Naive thymus-derived CD4-positive, alpha-beta T cell (primary cell): ENCODE measurements at regions not wholly inside any gene's neighbourhood (a gene's known extent, or its start where the extent isn't known, plus 50 kb on each side); places are given as distances from the start of the nearest gene placed in this dataset.

Source experiments
- ATAC-seq: fragments of 150-1000 bp; cut with Tn5 transposase; 2 replicates; pipeline ENCODE4 v1.10.0; 2021; ENCODE audit warnings: mild to moderate bottlenecking, moderate library complexity
- CTCF ChIA-PET: fragments of 350-600 bp; sonication (Branson Sonifier 250); formaldehyde crosslinking; loops from one replicate; lab custom pipeline; 2021; ENCODE audit warnings: antibody characterized with exemption; lab: Charles Lee
- POLR2A ChIA-PET: fragments of 350-600 bp; sonication (Branson Sonifier 250); formaldehyde crosslinking; loops from one replicate; lab custom pipeline; 2021; ENCODE audit warnings: antibody characterized with exemption, inconsistent platforms; lab: Charles Lee
- DNase-seq, 9 donors: peaks; one replicate each; pipeline versions ENCODE4 v3.0.0 to v3.0.0-alpha.2; 2020 to 2022; ENCODE audit warnings: mixed read lengths in 1 of 9
- H3K27ac ChIP-seq: one replicate; pipeline ENCODE4 v1.7.0; 2013; ENCODE audit warnings: mild to moderate bottlenecking, low read depth, low read length, moderate library complexity
- H3K27me3 ChIP-seq, 2 donors: one replicate each; pipeline ENCODE4 v1.7.0; 2013; ENCODE audit warnings: low read length in 2 of 2, mild to moderate bottlenecking in 2 of 2, moderate library complexity in 2 of 2; ENCODE audit not compliant: control insufficient read depth in 2 of 2, insufficient read depth in 2 of 2
- H3K36me3 ChIP-seq, 3 experiments: 1 replicate in 2 of 3; 2 replicates in 1 of 3; pipeline ENCODE4 v1.7.0; 2013; ENCODE audit warnings: low read length in 3 of 3, mild to moderate bottlenecking in 3 of 3, moderate library complexity in 1 of 3; ENCODE audit not compliant: insufficient read depth in 3 of 3, control insufficient read depth in 2 of 3
- H3K4me1 ChIP-seq, 2 donors: one replicate each; pipeline ENCODE4 v1.7.0; 2013; ENCODE audit warnings: low read length in 2 of 2, mild to moderate bottlenecking in 2 of 2, moderate library complexity in 1 of 2; ENCODE audit not compliant: control insufficient read depth in 2 of 2, insufficient read depth in 2 of 2
- H3K4me3 ChIP-seq: 2 replicates; pipeline ENCODE4 v1.7.0; 2013; ENCODE audit warnings: mild to moderate bottlenecking, low read length
- H3K9me3 ChIP-seq, 3 experiments: 1 replicate in 2 of 3; 2 replicates in 1 of 3; pipeline ENCODE4 v1.7.0; 2013; ENCODE audit warnings: low read length in 3 of 3; ENCODE audit not compliant: control insufficient read depth in 2 of 3
- H3K27ac Mint-ChIP-seq, 9 donors: one replicate each; pipeline ENCODE4 v1.8.0; 2020 to 2022; ENCODE audit warnings: mixed read lengths in 9 of 9, mild to moderate bottlenecking in 8 of 9, moderate library complexity in 5 of 9, inconsistent platforms in 2 of 9
- H3K27me3 Mint-ChIP-seq, 5 donors: one replicate each; pipeline ENCODE4 v1.8.0; 2021 to 2022; ENCODE audit warnings: mixed read lengths in 5 of 5, mild to moderate bottlenecking in 1 of 5
- H3K36me3 Mint-ChIP-seq, 5 donors: one replicate each; pipeline ENCODE4 v1.8.0; 2020 to 2022; ENCODE audit warnings: mixed read lengths in 5 of 5, mild to moderate bottlenecking in 3 of 5, inconsistent platforms in 1 of 5
- H3K4me1 Mint-ChIP-seq, 7 donors: one replicate each; pipeline ENCODE4 v1.8.0; 2020 to 2022; ENCODE audit warnings: mixed read lengths in 7 of 7, mild to moderate bottlenecking in 3 of 7, inconsistent platforms in 1 of 7
- H3K4me3 Mint-ChIP-seq, 10 donors: one replicate each; pipeline ENCODE4 v1.8.0; 2020 to 2022; ENCODE audit warnings: mild to moderate bottlenecking in 10 of 10, mixed read lengths in 10 of 10, moderate library complexity in 6 of 10, inconsistent platforms in 2 of 10
- H3K9me3 Mint-ChIP-seq, 11 donors: one replicate each; pipeline ENCODE4 v1.8.0; 2020 to 2022; ENCODE audit warnings: mixed read lengths in 11 of 11, mild to moderate bottlenecking in 4 of 11, inconsistent platforms in 1 of 11, moderate library complexity in 1 of 11
- intact Hi-C, 2 donors: fragments of 100-400 bp; cut with micrococcal nuclease; formaldehyde crosslinking; loops; one replicate each; pipeline ENCODE4 v1.15.1; 2023

DNA sequence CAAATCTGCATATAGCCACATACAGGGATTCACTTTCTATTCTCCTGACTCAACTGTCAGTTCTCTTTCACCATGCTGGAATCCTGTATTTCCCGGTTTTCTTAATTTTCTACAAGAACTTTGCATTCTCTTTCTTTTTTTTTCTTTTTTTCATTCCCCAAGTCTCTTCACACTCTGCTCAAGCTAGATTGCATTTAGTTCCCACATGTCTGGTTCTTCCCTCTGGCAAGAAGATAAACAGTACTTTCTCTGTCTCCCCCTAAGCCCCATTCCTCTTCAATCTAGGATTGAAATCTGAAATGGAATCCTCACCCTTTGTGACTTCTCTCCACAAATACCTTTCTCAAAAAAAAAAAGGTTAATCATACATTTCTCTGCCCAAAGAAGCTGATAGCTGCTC lies 64.2 kb upstream of the SLC12A2 start:
- Mint-ChIP-seq H3K27ac (no peak overlapping the region), H3K4me3 (no peak overlapping the region), H3K4me1 (peaks cover 0 to 3% (median 0%) of the 10 kb centered on the region in 7 donors), H3K9me3 (peaks cover 0 to 5% (median 0%) of the 10 kb centered on the region in 11 donors), H3K27me3 (no peaks in the 10 kb centered on the region), H3K36me3 (peaks cover 0 to 25% (median 14%) of the 10 kb centered on the region in 5 donors)
- Histone ChIP-seq H3K4me1 (no peaks in the 10 kb centered on the region), H3K27me3 (no peaks in the 10 kb centered on the region), H3K4me3 (no peak overlapping the region), H3K27ac (no peak overlapping the region), H3K9me3 (no peaks in the 10 kb centered on the region), H3K36me3 (peaks cover 0 to 4% (median 0%) of the 10 kb centered on the region in 3 experiments)
- ChIA-PET POLR2A (no interaction called here), CTCF (no interaction called here)
- ATAC-seq (no peak), DNase-seq (no peak)
- intact Hi-C loops = no loop called here

GRCh38 chr5:128020012-128020411 lies 63.6 kb upstream of the SLC12A2 start:
- no peaks in the 10 kb centered on the region for H3K27me3 ChIP-seq
- intact Hi-C loops = no loop called here
- ChIA-PET CTCF (no interaction called here), POLR2A (no interaction called here)
- no peaks in the 10 kb centered on the region for H3K4me1 Mint-ChIP-seq
- DNase-seq (no peak), ATAC-seq (no peak)
- peaks cover 3 to 31% (median 18%) of the 10 kb centered on the region in 5 donors for H3K36me3 Mint-ChIP-seq
- peaks cover 0 to 5% (median 0%) of the 10 kb centered on the region in 11 donors for H3K9me3 Mint-ChIP-seq
- H3K4me1 ChIP-seq = no peaks in the 10 kb centered on the region
- no peaks in the 10 kb centered on the region for H3K27me3 Mint-ChIP-seq
- no peak overlapping the region for H3K4me3 Mint-ChIP-seq
- H3K27ac ChIP-seq = no peak overlapping the region
- H3K36me3 ChIP-seq = peaks cover 0 to 4% (median 0%) of the 10 kb centered on the region in 3 experiments
- no peak overlapping the region for H3K27ac Mint-ChIP-seq
- H3K9me3 ChIP-seq = no peaks in the 10 kb centered on the region
- no peak overlapping the region for H3K4me3 ChIP-seq

DNA sequence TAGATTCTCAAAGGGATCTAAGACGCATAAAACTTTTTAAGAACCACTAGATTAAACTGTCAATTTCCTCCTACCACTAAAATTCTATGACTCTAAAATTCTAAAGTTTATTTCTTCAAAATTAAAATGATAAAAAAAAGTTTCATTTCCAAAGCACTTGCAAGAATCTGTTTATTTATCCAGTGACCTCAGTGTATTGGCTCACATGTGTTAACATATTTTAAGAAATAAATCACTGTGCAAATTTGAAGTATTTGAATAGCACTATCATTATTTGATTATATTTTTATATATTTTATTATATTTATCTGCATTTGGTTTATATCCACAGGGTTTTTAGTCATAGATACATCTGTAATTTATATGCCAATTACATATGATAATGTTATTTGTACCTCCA lies 62.2 kb upstream of the SLC12A2 start:
- Histone ChIP-seq H3K27ac (no peak overlapping the region), H3K4me3 (no peak overlapping the region), H3K9me3 (no peaks in the 10 kb centered on the region), H3K36me3 (peaks cover 0 to 4% (median 0%) of the 10 kb centered on the region in 3 experiments), H3K4me1 (no peaks in the 10 kb centered on the region), H3K27me3 (no peaks in the 10 kb centered on the region)
- no peak for ATAC-seq
- Mint-ChIP-seq H3K4me1 (no peaks in the 10 kb centered on the region), H3K4me3 (no peak overlapping the region), H3K36me3 (peaks cover 4 to 36% (median 18%) of the 10 kb centered on the region in 5 donors), H3K27ac (no peak overlapping the region), H3K9me3 (peaks cover 0 to 5% (median 0%) of the 10 kb centered on the region in 11 donors), H3K27me3 (no peaks in the 10 kb centered on the region)
- ChIA-PET POLR2A (no interaction called here), CTCF (no interaction called here)
- DNase-seq = no peak
- intact Hi-C loops = no loop called here
